Chondrocyte (in vitro differentiated cells): ENCODE measurements at regions not wholly inside any gene's neighbourhood (a gene's known extent, or its start where the extent isn't known, plus 50 kb on each side); places are given as distances from the start of the nearest gene placed in this dataset.

ENCODE experiments used
- DNase-seq: peaks from one replicate; pipeline ENCODE4 v3.0.0; 2021; ENCODE audit warnings: mixed read lengths, low spot score
- H3K27ac Mint-ChIP-seq: one replicate; pipeline ENCODE4 v1.8.0; 2021; ENCODE audit warnings: mild to moderate bottlenecking, moderate library complexity, mixed read lengths; ENCODE audit not compliant: unreplicated experiment
- H3K27me3 Mint-ChIP-seq: 2 replicates; pipeline ENCODE4 v1.8.0; 2021; ENCODE audit warnings: low read depth, mixed read lengths
- H3K36me3 Mint-ChIP-seq: 2 replicates; pipeline ENCODE4 v1.8.0; 2021; ENCODE audit warnings: low read depth, mixed read lengths
- H3K4me1 Mint-ChIP-seq: 2 replicates; pipeline ENCODE4 v1.8.0; 2021; ENCODE audit warnings: low read depth, mild to moderate bottlenecking, mixed read lengths
- H3K4me3 Mint-ChIP-seq: one replicate; pipeline ENCODE4 v1.8.0; 2021; ENCODE audit warnings: mild to moderate bottlenecking, moderate library complexity, mixed read lengths; ENCODE audit not compliant: unreplicated experiment
- H3K9me3 Mint-ChIP-seq: 2 replicates; pipeline ENCODE4 v1.8.0; 2021; ENCODE audit warnings: low read depth, mixed read lengths
- CTCF ChIP-seq: fragments of 200-600 bp; sonication (generic); IDR thresholded peaks from 2 replicates; pipeline ENCODE4 v1.5.0; 2021; ENCODE audit warnings: antibody characterized with exemption, mild to moderate bottlenecking, moderate library complexity

- Mint-ChIP-seq H3K9me3 (no peaks in the 10 kb centered on the region), H3K27ac (no peak overlapping the region), H3K27me3 (peaks cover 11% of the 10 kb centered on the region), H3K36me3 (no peaks in the 10 kb centered on the region), H3K4me1 (no peaks in the 10 kb centered on the region), H3K4me3 (no peak overlapping the region)
- no peak for DNase-seq
- no peak for TF ChIP-seq CTCF
These were observed 550.8 kb upstream of the TMEM132C start for GRCh38 chr12:127716166-127716565.

GRCh38 chr12:127717278-127717677 is 549.7 kb upstream of the TMEM132C start:
- H3K4me3 Mint-ChIP-seq = no peak overlapping the region
- peaks cover 11% of the 10 kb centered on the region for H3K27me3 Mint-ChIP-seq
- no peaks in the 10 kb centered on the region for H3K4me1 Mint-ChIP-seq
- H3K36me3 Mint-ChIP-seq = no peaks in the 10 kb centered on the region
- H3K9me3 Mint-ChIP-seq = no peaks in the 10 kb centered on the region
- TF ChIP-seq CTCF = no peak
- no peak for DNase-seq
- H3K27ac Mint-ChIP-seq = no peak overlapping the region

GRCh38 chr12:127720334-127720733 is 546.6 kb upstream of the TMEM132C start:
- no peak for TF ChIP-seq CTCF
- H3K4me1 Mint-ChIP-seq = no peaks in the 10 kb centered on the region
- H3K4me3 Mint-ChIP-seq = no peak overlapping the region
- H3K27me3 Mint-ChIP-seq = peaks cover 11% of the 10 kb centered on the region
- H3K36me3 Mint-ChIP-seq = no peaks in the 10 kb centered on the region
- DNase-seq = no peak
- no peaks in the 10 kb centered on the region for H3K9me3 Mint-ChIP-seq
- H3K27ac Mint-ChIP-seq = no peak overlapping the region

GRCh38 chr12:127722611-127723010 is 544.4 kb upstream of the TMEM132C start:
- no peak for DNase-seq
- no peak overlapping the region for H3K4me3 Mint-ChIP-seq
- H3K9me3 Mint-ChIP-seq = no peaks in the 10 kb centered on the region
- no peaks in the 10 kb centered on the region for H3K36me3 Mint-ChIP-seq
- H3K27ac Mint-ChIP-seq = no peak overlapping the region
- H3K4me1 Mint-ChIP-seq = no peaks in the 10 kb centered on the region
- peaks cover 3% of the 10 kb centered on the region for H3K27me3 Mint-ChIP-seq
- no peak for TF ChIP-seq CTCF

- Mint-ChIP-seq H3K36me3 (no peaks in the 10 kb centered on the region), H3K27ac (no peak overlapping the region), H3K27me3 (peaks cover 3% of the 10 kb centered on the region), H3K9me3 (no peaks in the 10 kb centered on the region), H3K4me3 (no peak overlapping the region), H3K4me1 (no peaks in the 10 kb centered on the region)
- no peak for TF ChIP-seq CTCF
- DNase-seq = no peak
These were observed 543.7 kb upstream of the TMEM132C start for GRCh38 chr12:127723251-127723650.
